Ascending aorta (tissue), 2 donors: ENCODE measurements at regions not wholly inside any gene's neighbourhood (a gene's known extent, or its start where the extent isn't known, plus 50 kb on each side); places are given as distances from the start of the nearest gene placed in this dataset.

ENCODE experiments used
- DNase-seq, 2 donors: peaks; one replicate each; pipeline ENCODE4 v3.0.0-alpha.2; 2019; ENCODE audit warnings: low spot score in 2 of 2
- H3K27ac ChIP-seq, 2 donors: fragments of 200-600 bp; sonication (generic); one replicate each; pipeline ENCODE4 v1.5.1; 2016 to 2017; ENCODE audit warnings: mild to moderate bottlenecking in 1 of 2
- H3K27me3 ChIP-seq: fragments of 200-600 bp; sonication (generic); one replicate; pipeline ENCODE4 v1.5.1; 2017
- H3K36me3 ChIP-seq, 2 donors: fragments of 200-600 bp; sonication (generic); one replicate each; pipeline ENCODE4 v1.5.1; 2016
- H3K4me1 ChIP-seq, 2 donors: fragments of 200-600 bp; sonication (generic); one replicate each; pipeline ENCODE4 v1.5.1; 2016 to 2017; ENCODE audit warnings: mild to moderate bottlenecking in 1 of 2
- H3K4me3 ChIP-seq, 2 donors: fragments of 200-600 bp; sonication (generic); one replicate each; pipeline ENCODE4 v1.5.1; 2016 to 2017; ENCODE audit warnings: mild to moderate bottlenecking in 1 of 2
- H3K9me3 ChIP-seq, 2 donors: fragments of 200-600 bp; sonication (generic); one replicate each; pipeline ENCODE4 v1.5.1; 2016
- CTCF ChIP-seq, 3 experiments: fragments of 200-600 bp in 2 of 3; fragments of 450-650 bp in 1 of 3; sonication (generic) in 2 of 3; IDR thresholded peaks; one replicate each; pipeline ENCODE4 v1.5.1; 2016 to 2019; ENCODE audit warnings: antibody characterized with exemption in 3 of 3, mild to moderate bottlenecking in 1 of 3, moderate library complexity in 1 of 3
- intact Hi-C: fragments of 100-400 bp; cut with DNase I; formaldehyde crosslinking; loops from one replicate; pipeline ENCODE4 v1.15.1; 2023

GRCh38 chr2:239495175-239495574 is 94.4 kb upstream of the HDAC4 start:
- no peak for DNase-seq
- intact Hi-C loops: no loop called here

GRCh38 chr2:239494578-239494977 is 93.8 kb upstream of the HDAC4 start:
- Histone ChIP-seq H3K4me1 (peaks cover 0 to 6% of the 10 kb centered on the region in 2 donors), H3K9me3 (no peaks in the 10 kb centered on the region), H3K27ac (no peak overlapping the region), H3K4me3 (no peak overlapping the region), H3K27me3 (no peaks in the 10 kb centered on the region), H3K36me3 (no peaks in the 10 kb centered on the region)
- TF ChIP-seq CTCF (IDR thresholded peaks at IDR 0.05): no peak
- intact Hi-C loops: no loop called here
- no peak for DNase-seq

More at GRCh38 chr2:239495175-239495574, 94.4 kb upstream of the HDAC4 start:
- Histone ChIP-seq H3K27ac (no peak overlapping the region), H3K4me3 (no peak overlapping the region), H3K27me3 (no peaks in the 10 kb centered on the region), H3K36me3 (no peaks in the 10 kb centered on the region), H3K4me1 (peaks cover 0 to 12% of the 10 kb centered on the region in 2 donors), H3K9me3 (no peaks in the 10 kb centered on the region)
- TF ChIP-seq CTCF (IDR thresholded peaks at IDR 0.05): no peak

- intact Hi-C loops: no loop called here
- TF ChIP-seq CTCF (IDR thresholded peaks at IDR 0.05): no peak
Observed at GRCh38 chr2:239489481-239489880, 88.7 kb upstream of the HDAC4 start.

GRCh38 chr2:239488125-239488524 is 87.3 kb upstream of the HDAC4 start:
- H3K4me3 ChIP-seq: no peak overlapping the region
- no peak for DNase-seq
- H3K27me3 ChIP-seq: no peaks in the 10 kb centered on the region
- no peaks in the 10 kb centered on the region for H3K36me3 ChIP-seq
- H3K27ac ChIP-seq: no peak overlapping the region
- H3K4me1 ChIP-seq: no peaks in the 10 kb centered on the region
- intact Hi-C loops: no loop called here
- TF ChIP-seq CTCF (IDR thresholded peaks at IDR 0.05): no peak
- H3K9me3 ChIP-seq: no peaks in the 10 kb centered on the region

More at GRCh38 chr2:239489481-239489880, 88.7 kb upstream of the HDAC4 start:
- H3K27ac ChIP-seq: no peak overlapping the region
- no peaks in the 10 kb centered on the region for H3K9me3 ChIP-seq
- H3K4me3 ChIP-seq: no peak overlapping the region
- H3K27me3 ChIP-seq: no peaks in the 10 kb centered on the region
- no peaks in the 10 kb centered on the region for H3K4me1 ChIP-seq
- H3K36me3 ChIP-seq: no peaks in the 10 kb centered on the region
- DNase-seq: no peak

GRCh38 chr2:239487272-239487671 is 86.5 kb upstream of the HDAC4 start:
- Histone ChIP-seq H3K4me1 (no peaks in the 10 kb centered on the region), H3K9me3 (no peaks in the 10 kb centered on the region), H3K27me3 (no peaks in the 10 kb centered on the region), H3K36me3 (no peaks in the 10 kb centered on the region), H3K4me3 (no peak overlapping the region), H3K27ac (no peak overlapping the region)
- intact Hi-C loops: no loop called here
- no peak for DNase-seq
- TF ChIP-seq CTCF (IDR thresholded peaks at IDR 0.05): no peak

- Histone ChIP-seq H3K9me3 (no peaks in the 10 kb centered on the region), H3K36me3 (no peaks in the 10 kb centered on the region), H3K4me1 (no peaks in the 10 kb centered on the region), H3K4me3 (no peak overlapping the region), H3K27me3 (no peaks in the 10 kb centered on the region), H3K27ac (no peak overlapping the region)
- DNase-seq: no peak
- intact Hi-C loops: no loop called here
- no peak for TF ChIP-seq CTCF (IDR thresholded peaks at IDR 0.05)
Observed at GRCh38 chr2:239485622-239486021, 84.8 kb upstream of the HDAC4 start.
